Lower leg skin (tissue), 3 donors: ENCODE measurements at regions not wholly inside any gene's neighbourhood (a gene's known extent, or its start where the extent isn't known, plus 50 kb on each side); places are given as distances from the start of the nearest gene placed in this dataset.

ENCODE experiments used
- CTCF ChIP-seq, 3 donors: fragments of 450-650 bp; IDR thresholded peaks; one replicate each; pipeline ENCODE4 v1.5.1; 2016; ENCODE audit warnings: antibody characterized with exemption in 3 of 3, mild to moderate bottlenecking in 3 of 3, moderate library complexity in 2 of 3
- POLR2A ChIP-seq, 2 donors: fragments of 450-650 bp; IDR thresholded peaks; one replicate each; pipeline ENCODE4 v1.6.1; 2016 to 2017; ENCODE audit warnings: antibody characterized with exemption in 2 of 2, mild to moderate bottlenecking in 1 of 2, moderate library complexity in 1 of 2

- no peak for TF ChIP-seq CTCF (IDR thresholded peaks at IDR 0.05)
- no peak for TF ChIP-seq POLR2A (IDR thresholded peaks at IDR 0.05)
Observed at GRCh38 chr3:110614186-110614585, 457.4 kb upstream of the NECTIN3 start.
